IPS-18a (cell line): ENCODE measurements at regions not wholly inside any gene's neighbourhood (a gene's known extent, or its start where the extent isn't known, plus 50 kb on each side); places are given as distances from the start of the nearest gene placed in this dataset.

Source experiments
- H3K27ac ChIP-seq: one replicate; pipeline ENCODE4 v1.5.1; 2013; ENCODE audit warnings: low read length
- H3K27me3 ChIP-seq: one replicate; pipeline ENCODE4 v1.6.1; 2013; ENCODE audit warnings: mild to moderate bottlenecking, low read length; ENCODE audit not compliant: control insufficient read depth, insufficient read depth
- H3K36me3 ChIP-seq: one replicate; pipeline ENCODE4 v1.6.1; 2013; ENCODE audit warnings: low read depth, low read length; ENCODE audit not compliant: control insufficient read depth
- H3K4me1 ChIP-seq: one replicate; pipeline ENCODE4 v1.6.1; 2013; ENCODE audit warnings: low read depth, low read length; ENCODE audit not compliant: control insufficient read depth
- H3K4me3 ChIP-seq: one replicate; pipeline ENCODE4 v1.5.1; 2013; ENCODE audit warnings: low read length
- H3K9ac ChIP-seq: one replicate; pipeline ENCODE4 v1.6.1; 2013; ENCODE audit warnings: mild to moderate bottlenecking, low read length, moderate library complexity
- H3K9me3 ChIP-seq: one replicate; pipeline ENCODE4 v1.6.1; 2013; ENCODE audit warnings: low read depth, low read length; ENCODE audit not compliant: control insufficient read depth

GRCh38 chr2:234313558-234313957 is 183.3 kb downstream of the ARL4C start:
- no peaks in the 10 kb centered on the region for H3K36me3 ChIP-seq
- H3K4me3 ChIP-seq = no peak overlapping the region
- H3K4me1 ChIP-seq = no peaks in the 10 kb centered on the region
- H3K9me3 ChIP-seq = no peaks in the 10 kb centered on the region
- no peaks in the 10 kb centered on the region for H3K27me3 ChIP-seq
- no peak overlapping the region for H3K9ac ChIP-seq
- no peak overlapping the region for H3K27ac ChIP-seq

DNA sequence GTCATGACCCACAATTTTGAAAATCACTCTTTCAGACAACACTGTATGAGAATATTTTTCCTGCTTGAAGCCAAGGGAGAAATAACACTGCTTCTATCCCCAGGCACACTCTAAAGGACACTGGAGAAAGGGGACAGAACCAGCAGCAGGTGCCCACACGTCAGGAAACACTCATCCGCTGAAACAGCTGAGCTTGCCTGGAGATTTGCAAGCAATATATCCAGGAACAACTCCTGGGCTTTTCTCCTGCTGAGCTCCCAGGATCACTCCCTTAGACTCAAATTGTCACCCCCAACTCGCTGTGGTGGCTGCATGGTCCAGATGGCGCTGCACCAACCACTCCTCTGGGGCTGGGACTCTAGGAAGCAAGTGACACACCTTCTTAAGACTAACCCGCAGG is 186.7 kb downstream of the ARL4C start:
- no peaks in the 10 kb centered on the region for H3K27me3 ChIP-seq
- no peak overlapping the region for H3K27ac ChIP-seq
- no peaks in the 10 kb centered on the region for H3K36me3 ChIP-seq
- H3K4me1 ChIP-seq = peaks cover 11% of the 10 kb centered on the region
- no peak overlapping the region for H3K9ac ChIP-seq
- H3K9me3 ChIP-seq = no peaks in the 10 kb centered on the region
- H3K4me3 ChIP-seq = no peak overlapping the region

DNA sequence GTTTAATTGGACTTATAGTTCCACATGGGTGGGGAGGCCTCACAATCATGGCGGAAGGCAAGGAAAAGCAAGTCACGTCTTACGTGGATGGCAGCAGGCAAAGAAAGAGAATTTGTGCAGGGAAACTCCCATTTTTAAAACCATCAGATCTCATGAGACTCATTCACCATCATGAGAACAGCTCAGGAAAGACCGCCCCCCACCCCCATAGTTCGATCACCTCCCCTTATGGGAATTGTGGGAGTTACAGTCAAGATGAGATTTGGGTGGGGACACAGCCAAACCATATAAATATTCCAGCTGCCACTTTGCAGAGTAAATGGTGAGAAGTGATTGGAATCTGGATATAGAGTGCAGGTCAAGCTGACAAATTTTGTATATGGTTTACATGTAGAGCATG is 187.4 kb downstream of the ARL4C start:
- H3K9ac ChIP-seq = no peak overlapping the region
- H3K4me3 ChIP-seq = no peak overlapping the region
- no peaks in the 10 kb centered on the region for H3K27me3 ChIP-seq
- no peaks in the 10 kb centered on the region for H3K36me3 ChIP-seq
- H3K4me1 ChIP-seq = peaks cover 18% of the 10 kb centered on the region
- no peaks in the 10 kb centered on the region for H3K9me3 ChIP-seq
- no peak overlapping the region for H3K27ac ChIP-seq

DNA sequence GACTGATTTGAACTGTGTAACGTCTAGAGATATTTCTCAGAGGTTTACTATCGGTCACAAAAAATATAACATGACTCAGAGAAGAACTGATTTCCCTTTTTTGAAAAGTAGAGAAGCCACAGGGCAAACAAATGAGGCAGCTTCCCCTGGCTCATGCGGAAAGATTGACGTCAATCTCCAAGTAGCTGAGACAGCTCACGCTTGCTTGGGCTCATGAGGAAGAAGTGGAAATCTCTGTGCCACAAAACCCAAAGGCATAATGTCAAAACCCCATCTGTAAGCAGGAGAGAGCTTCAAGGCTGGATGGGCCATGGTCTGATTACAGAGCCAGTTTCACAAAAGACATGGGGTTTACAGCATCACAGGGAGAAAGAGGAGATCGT is 188.1 kb downstream of the ARL4C start:
- H3K27ac ChIP-seq = no peak overlapping the region
- no peak overlapping the region for H3K9ac ChIP-seq

DNA sequence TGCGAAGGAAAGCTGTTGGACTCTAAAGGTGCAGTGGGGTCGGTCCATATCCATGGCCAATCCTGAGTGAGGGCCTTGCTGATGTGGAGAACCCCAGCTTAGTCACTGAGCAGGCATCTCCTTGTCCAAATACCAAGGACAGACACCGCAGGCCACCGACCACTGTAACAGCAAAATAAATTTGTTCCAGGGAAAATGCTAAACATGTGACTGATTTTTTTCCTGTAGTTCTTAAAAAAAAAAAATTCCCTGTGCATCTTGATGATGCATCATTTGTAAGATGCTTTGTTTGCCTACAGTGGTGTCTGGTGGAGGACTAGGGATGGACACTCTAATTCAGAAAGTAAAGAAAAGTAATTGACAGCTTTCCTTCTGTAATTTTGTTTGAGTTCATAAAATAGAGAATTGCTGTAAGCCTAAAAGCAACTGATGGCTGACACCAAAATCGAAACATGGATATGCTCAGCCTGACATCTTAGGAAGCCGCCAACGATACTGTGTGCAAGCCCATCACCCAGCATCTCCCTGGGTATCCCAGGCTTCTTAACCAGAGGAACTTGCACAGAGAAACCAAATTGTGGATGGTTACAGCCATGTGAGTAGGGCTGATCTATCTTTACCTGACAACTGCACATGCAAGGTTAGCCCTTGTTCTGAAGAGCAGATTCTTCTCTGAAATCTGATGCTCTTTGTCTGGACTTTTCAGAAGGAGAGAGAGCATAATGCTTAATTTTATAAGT is 188.6 kb downstream of the ARL4C start:
- Histone ChIP-seq H3K27me3 (no peaks in the 10 kb centered on the region), H3K4me3 (no peak overlapping the region), H3K4me1 (peaks cover 21% of the 10 kb centered on the region), H3K9ac (no peak overlapping the region), H3K9me3 (no peaks in the 10 kb centered on the region), H3K27ac (no peak overlapping the region), H3K36me3 (no peaks in the 10 kb centered on the region)

More for the DNA sequence above, 188.1 kb downstream of the ARL4C start:
- H3K36me3 ChIP-seq = no peaks in the 10 kb centered on the region
- no peaks in the 10 kb centered on the region for H3K9me3 ChIP-seq
- H3K4me3 ChIP-seq = no peak overlapping the region
- no peaks in the 10 kb centered on the region for H3K27me3 ChIP-seq
- peaks cover 21% of the 10 kb centered on the region for H3K4me1 ChIP-seq

DNA sequence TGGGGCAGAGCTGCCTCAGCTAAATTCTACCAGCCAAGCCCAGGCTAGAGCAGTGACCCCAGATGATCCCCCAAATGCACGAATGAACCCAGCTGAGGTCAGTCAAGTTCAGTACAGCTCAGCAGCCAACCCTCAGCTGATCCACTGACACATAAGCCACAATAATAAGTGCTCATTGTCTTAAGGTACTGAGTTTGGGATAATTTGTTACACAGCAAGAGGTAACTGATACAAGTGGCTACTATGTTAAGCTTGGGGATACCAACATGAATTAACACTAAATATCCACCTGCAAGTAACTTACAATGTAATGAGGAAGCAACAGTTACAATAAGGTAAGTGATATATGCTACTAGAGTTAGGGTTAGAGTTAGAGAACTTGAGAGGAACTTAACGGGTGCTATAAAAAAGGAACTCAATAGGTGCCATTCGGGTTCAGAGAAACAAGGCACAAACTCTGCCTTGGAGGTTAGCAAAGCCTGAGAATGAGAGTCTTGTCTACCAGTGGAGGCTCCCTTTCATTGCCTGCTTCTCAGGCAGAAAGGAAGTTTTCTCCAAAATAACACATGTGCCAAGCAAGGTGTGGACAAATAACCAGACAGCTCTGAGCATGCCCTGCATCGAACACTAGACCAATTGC is 189.4 kb downstream of the ARL4C start:
- Histone ChIP-seq H3K36me3 (no peaks in the 10 kb centered on the region), H3K27me3 (no peaks in the 10 kb centered on the region), H3K27ac (no peak overlapping the region), H3K9ac (no peak overlapping the region), H3K4me1 (peaks cover 21% of the 10 kb centered on the region), H3K9me3 (no peaks in the 10 kb centered on the region), H3K4me3 (no peak overlapping the region)

DNA sequence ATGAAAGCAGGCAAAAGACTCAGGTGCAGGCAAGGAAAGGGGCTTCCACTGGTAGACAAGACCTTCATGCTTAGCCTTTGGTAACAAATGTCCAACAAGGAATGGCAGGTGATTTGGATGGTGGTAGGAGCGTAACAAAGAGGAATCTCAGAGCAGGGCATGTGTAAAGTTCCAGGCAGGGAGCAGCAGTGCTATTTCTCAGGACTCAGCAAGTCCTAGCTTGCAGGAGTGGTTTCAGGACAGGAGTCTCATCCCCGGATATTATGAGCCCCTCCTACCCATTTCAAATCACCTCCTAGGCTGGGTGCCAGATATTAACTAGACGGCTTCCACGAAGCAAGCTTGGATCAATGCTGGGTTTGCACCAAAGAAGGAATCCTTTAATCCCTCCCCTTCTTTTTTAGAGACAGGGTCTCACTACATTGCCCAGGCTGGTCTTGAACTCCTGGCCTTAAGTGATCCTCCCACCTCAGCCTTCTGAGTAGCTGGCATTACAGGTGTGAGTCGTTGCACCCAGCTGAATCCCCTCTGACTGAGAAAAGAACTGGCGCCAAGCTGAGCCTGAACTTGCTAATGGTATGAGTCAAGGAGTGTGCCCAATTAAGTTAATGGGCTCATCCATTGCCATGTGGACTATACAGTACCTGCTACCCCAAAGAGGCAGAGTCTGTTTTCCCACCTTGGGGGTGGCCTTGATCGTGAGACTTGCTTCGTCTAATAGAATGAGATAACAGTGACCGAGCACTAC is 190.3 kb downstream of the ARL4C start:
- peaks cover 21% of the 10 kb centered on the region for H3K4me1 ChIP-seq
- H3K4me3 ChIP-seq = no peak overlapping the region
- H3K9me3 ChIP-seq = no peaks in the 10 kb centered on the region
- H3K9ac ChIP-seq = no peak overlapping the region
- no peaks in the 10 kb centered on the region for H3K27me3 ChIP-seq
- H3K27ac ChIP-seq = no peak overlapping the region
- no peaks in the 10 kb centered on the region for H3K36me3 ChIP-seq

GRCh38 chr2:234305846-234306245 is 191.0 kb downstream of the ARL4C start:
- Histone ChIP-seq H3K27ac (no peak overlapping the region), H3K36me3 (no peaks in the 10 kb centered on the region), H3K9ac (no peak overlapping the region), H3K27me3 (no peaks in the 10 kb centered on the region), H3K9me3 (no peaks in the 10 kb centered on the region), H3K4me1 (peaks cover 21% of the 10 kb centered on the region), H3K4me3 (no peak overlapping the region)

DNA sequence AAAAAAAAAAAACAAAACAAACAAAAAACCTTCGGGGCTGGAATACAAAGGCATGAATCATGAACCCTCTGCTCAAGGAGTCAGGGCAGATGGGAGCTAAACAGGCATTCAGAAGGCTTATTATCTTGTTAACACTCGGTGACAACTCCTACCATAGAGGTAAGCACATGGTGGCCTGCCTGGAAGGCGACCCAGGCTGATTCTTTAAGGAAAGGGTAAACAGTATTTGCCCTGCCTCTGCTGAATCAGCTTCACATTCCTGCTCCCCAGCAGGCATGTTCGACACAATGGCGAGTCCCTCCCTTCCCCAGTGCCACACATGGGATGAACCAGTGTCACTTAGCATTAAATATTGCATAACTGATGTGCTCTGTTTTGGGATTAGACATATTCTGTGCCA is 191.9 kb downstream of the ARL4C start:
- no peaks in the 10 kb centered on the region for H3K36me3 ChIP-seq
- peaks cover 21% of the 10 kb centered on the region for H3K4me1 ChIP-seq
- H3K9me3 ChIP-seq = no peaks in the 10 kb centered on the region
- no peak overlapping the region for H3K9ac ChIP-seq
- no peaks in the 10 kb centered on the region for H3K27me3 ChIP-seq
- no peak overlapping the region for H3K27ac ChIP-seq
- H3K4me3 ChIP-seq = no peak overlapping the region

DNA sequence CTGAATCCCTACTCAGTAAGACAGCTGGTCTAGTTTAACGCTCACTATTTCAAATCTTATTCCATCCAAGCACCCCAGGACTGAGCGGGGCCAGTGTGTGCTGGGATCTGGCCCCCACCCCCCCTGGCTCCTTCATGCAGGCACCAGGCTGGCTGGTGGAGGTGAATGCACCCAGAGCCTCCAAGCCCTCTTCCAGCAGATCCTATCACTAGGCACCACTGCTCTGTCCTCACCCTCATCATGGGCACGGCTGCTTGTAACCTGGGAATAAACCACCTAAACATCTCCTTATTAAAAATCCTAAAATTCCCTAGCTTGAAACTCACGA is 194.3 kb downstream of the ARL4C start:
- peaks cover 21% of the 10 kb centered on the region for H3K4me1 ChIP-seq

DNA sequence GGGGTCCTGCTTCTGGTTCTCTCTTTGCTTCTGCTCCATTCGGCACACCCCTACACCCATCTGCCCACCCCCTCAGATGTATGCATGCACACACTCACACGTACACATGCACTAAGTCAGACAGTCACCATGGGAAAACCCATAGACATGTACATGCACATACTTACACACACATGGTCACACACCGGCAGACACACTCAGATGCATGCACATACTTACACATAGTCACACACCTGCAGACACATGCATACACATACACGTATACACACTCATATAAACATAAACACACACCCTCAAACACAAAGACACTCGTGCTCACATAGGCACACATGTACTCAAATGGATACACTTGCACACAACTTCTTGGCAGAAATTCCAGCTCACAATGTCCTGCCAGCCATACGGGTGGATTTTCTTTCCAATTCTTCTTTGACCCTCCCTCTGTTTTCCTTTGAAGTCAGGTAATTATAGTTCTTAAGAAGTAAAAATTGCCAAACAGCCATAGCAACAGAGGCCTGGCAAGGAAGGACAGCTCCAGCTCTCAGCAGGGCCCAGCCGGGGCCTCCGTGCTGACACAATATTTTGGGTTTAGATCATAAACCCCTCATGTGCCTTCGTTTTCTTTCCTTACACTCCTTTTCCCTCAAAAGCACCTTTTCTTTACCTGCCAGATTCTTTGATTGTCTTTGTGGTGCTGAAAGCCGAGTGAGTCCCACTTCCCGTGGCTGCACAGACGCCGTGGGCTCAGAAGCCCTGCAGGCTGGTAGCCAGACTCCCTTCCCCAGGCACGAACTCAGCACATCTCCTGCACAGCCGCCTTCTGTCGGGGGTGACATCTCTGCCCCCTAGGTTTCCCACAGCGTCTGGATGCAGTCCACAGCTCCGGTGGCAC is 195.7 kb downstream of the ARL4C start:
- H3K4me3 ChIP-seq = no peak overlapping the region
- peaks cover 20% of the 10 kb centered on the region for H3K4me1 ChIP-seq
- H3K9ac ChIP-seq = no peak overlapping the region
- H3K27me3 ChIP-seq = no peaks in the 10 kb centered on the region
- no peaks in the 10 kb centered on the region for H3K9me3 ChIP-seq
- H3K36me3 ChIP-seq = no peaks in the 10 kb centered on the region
- H3K27ac ChIP-seq = no peak overlapping the region

More for the DNA sequence above, 194.3 kb downstream of the ARL4C start:
- no peak overlapping the region for H3K27ac ChIP-seq
- H3K9me3 ChIP-seq = no peaks in the 10 kb centered on the region
- no peaks in the 10 kb centered on the region for H3K36me3 ChIP-seq
- no peaks in the 10 kb centered on the region for H3K27me3 ChIP-seq
- H3K9ac ChIP-seq = no peak overlapping the region
- no peak overlapping the region for H3K4me3 ChIP-seq
